ENCODE measurements at regions not wholly inside any gene's neighbourhood (a gene's known extent, or its start where the extent isn't known, plus 50 kb on each side); places are given as distances from the start of the nearest gene placed in this dataset.

GRCh38 chr10:11682851-11683250 lies 59.3 kb upstream of the ECHDC3 start:
- Histone ChIP-seq H3K9me3 (ENCODE audit: control insufficient read depth, low read length) (no peaks in the 10 kb centered on the region), H3K4me3 (ENCODE audit: insufficient read depth, low read depth, low read length, poor library complexity, severe bottlenecking) (no peak overlapping the region), H3K27ac (ENCODE audit: insufficient read depth, low read length, poor library complexity, severe bottlenecking) (no peak overlapping the region), H3K36me3 (ENCODE audit: control insufficient read depth, insufficient read depth, low read length) (no peaks in the 10 kb centered on the region), H3K4me1 (ENCODE audit: control insufficient read depth, insufficient read depth, low read length, poor library complexity, severe bottlenecking) (peaks cover 19% of the 10 kb centered on the region), H3K27me3 (replicated peaks; ENCODE audit: control insufficient read depth, insufficient read depth, low read length, poor library complexity, severe bottlenecking) (no peaks in the 10 kb centered on the region)
- no peak for DNase-seq

- Histone ChIP-seq H3K9me3 (ENCODE audit: control insufficient read depth, low read length) (no peaks in the 10 kb centered on the region), H3K36me3 (ENCODE audit: control insufficient read depth, insufficient read depth, low read length) (no peaks in the 10 kb centered on the region), H3K27me3 (replicated peaks; ENCODE audit: control insufficient read depth, insufficient read depth, low read length, poor library complexity, severe bottlenecking) (no peaks in the 10 kb centered on the region), H3K4me1 (ENCODE audit: control insufficient read depth, insufficient read depth, low read length, poor library complexity, severe bottlenecking) (peaks cover 19% of the 10 kb centered on the region), H3K4me3 (ENCODE audit: insufficient read depth, low read depth, low read length, poor library complexity, severe bottlenecking) (no peak overlapping the region), H3K27ac (ENCODE audit: insufficient read depth, low read length, poor library complexity, severe bottlenecking) (no peak overlapping the region)
- no peak for DNase-seq
These were observed 59.9 kb upstream of the ECHDC3 start for GRCh38 chr10:11682267-11682683.

- DNase-seq: no peak
- Histone ChIP-seq H3K27me3 (replicated peaks; ENCODE audit: control insufficient read depth, insufficient read depth, low read length, poor library complexity, severe bottlenecking) (no peaks in the 10 kb centered on the region), H3K4me3 (ENCODE audit: insufficient read depth, low read depth, low read length, poor library complexity, severe bottlenecking) (no peak overlapping the region), H3K27ac (ENCODE audit: insufficient read depth, low read length, poor library complexity, severe bottlenecking) (no peak overlapping the region), H3K9me3 (ENCODE audit: control insufficient read depth, low read length) (no peaks in the 10 kb centered on the region), H3K4me1 (ENCODE audit: control insufficient read depth, insufficient read depth, low read length, poor library complexity, severe bottlenecking) (peaks cover 17% of the 10 kb centered on the region), H3K36me3 (ENCODE audit: control insufficient read depth, insufficient read depth, low read length) (no peaks in the 10 kb centered on the region)
These were observed 61.7 kb upstream of the ECHDC3 start for GRCh38 chr10:11680496-11680895.

GRCh38 chr10:11679946-11680345 lies 62.2 kb upstream of the ECHDC3 start:
- Histone ChIP-seq H3K27me3 (replicated peaks; ENCODE audit: control insufficient read depth, insufficient read depth, low read length, poor library complexity, severe bottlenecking) (no peaks in the 10 kb centered on the region), H3K27ac (ENCODE audit: insufficient read depth, low read length, poor library complexity, severe bottlenecking) (no peak overlapping the region), H3K4me3 (ENCODE audit: insufficient read depth, low read depth, low read length, poor library complexity, severe bottlenecking) (no peak overlapping the region), H3K9me3 (ENCODE audit: control insufficient read depth, low read length) (no peaks in the 10 kb centered on the region), H3K36me3 (ENCODE audit: control insufficient read depth, insufficient read depth, low read length) (no peaks in the 10 kb centered on the region), H3K4me1 (ENCODE audit: control insufficient read depth, insufficient read depth, low read length, poor library complexity, severe bottlenecking) (peaks cover 12% of the 10 kb centered on the region)
- DNase-seq: no peak

GRCh38 chr10:11678074-11678793 lies 63.9 kb upstream of the ECHDC3 start:
- no peak for DNase-seq
- Histone ChIP-seq H3K9me3 (ENCODE audit: control insufficient read depth, low read length) (no peaks in the 10 kb centered on the region), H3K4me3 (ENCODE audit: insufficient read depth, low read depth, low read length, poor library complexity, severe bottlenecking) (no peak overlapping the region), H3K36me3 (ENCODE audit: control insufficient read depth, insufficient read depth, low read length) (no peaks in the 10 kb centered on the region), H3K4me1 (ENCODE audit: control insufficient read depth, insufficient read depth, low read length, poor library complexity, severe bottlenecking) (no peaks in the 10 kb centered on the region), H3K27me3 (replicated peaks; ENCODE audit: control insufficient read depth, insufficient read depth, low read length, poor library complexity, severe bottlenecking) (no peaks in the 10 kb centered on the region), H3K27ac (ENCODE audit: insufficient read depth, low read length, poor library complexity, severe bottlenecking) (no peak overlapping the region)

GRCh38 chr10:11677480-11677879 lies 64.7 kb upstream of the ECHDC3 start:
- Histone ChIP-seq H3K9me3 (ENCODE audit: control insufficient read depth, low read length) (no peaks in the 10 kb centered on the region), H3K4me1 (ENCODE audit: control insufficient read depth, insufficient read depth, low read length, poor library complexity, severe bottlenecking) (no peaks in the 10 kb centered on the region), H3K36me3 (ENCODE audit: control insufficient read depth, insufficient read depth, low read length) (no peaks in the 10 kb centered on the region), H3K4me3 (ENCODE audit: insufficient read depth, low read depth, low read length, poor library complexity, severe bottlenecking) (no peak overlapping the region), H3K27ac (ENCODE audit: insufficient read depth, low read length, poor library complexity, severe bottlenecking) (no peak overlapping the region), H3K27me3 (replicated peaks; ENCODE audit: control insufficient read depth, insufficient read depth, low read length, poor library complexity, severe bottlenecking) (no peaks in the 10 kb centered on the region)
- DNase-seq: no peak

GRCh38 chr10:11673346-11674280 lies 62.2 kb upstream of the USP6NL start:
- H3K4me3 ChIP-seq (ENCODE audit: insufficient read depth, low read depth, low read length, poor library complexity, severe bottlenecking): no peak overlapping the region
- H3K4me1 ChIP-seq (ENCODE audit: control insufficient read depth, insufficient read depth, low read length, poor library complexity, severe bottlenecking): no peaks in the 10 kb centered on the region
- no peaks in the 10 kb centered on the region for H3K27me3 ChIP-seq (replicated peaks; ENCODE audit: control insufficient read depth, insufficient read depth, low read length, poor library complexity, severe bottlenecking)
- no peaks in the 10 kb centered on the region for H3K36me3 ChIP-seq (ENCODE audit: control insufficient read depth, insufficient read depth, low read length)
- no peak for DNase-seq
- no peak overlapping the region for H3K27ac ChIP-seq (ENCODE audit: insufficient read depth, low read length, poor library complexity, severe bottlenecking)
- H3K9me3 ChIP-seq (ENCODE audit: control insufficient read depth, low read length): no peaks in the 10 kb centered on the region

GRCh38 chr10:11672836-11673235 lies 61.4 kb upstream of the USP6NL start:
- Histone ChIP-seq H3K4me1 (ENCODE audit: control insufficient read depth, insufficient read depth, low read length, poor library complexity, severe bottlenecking) (no peaks in the 10 kb centered on the region), H3K9me3 (ENCODE audit: control insufficient read depth, low read length) (no peaks in the 10 kb centered on the region), H3K36me3 (ENCODE audit: control insufficient read depth, insufficient read depth, low read length) (no peaks in the 10 kb centered on the region), H3K27ac (ENCODE audit: insufficient read depth, low read length, poor library complexity, severe bottlenecking) (no peak overlapping the region), H3K27me3 (replicated peaks; ENCODE audit: control insufficient read depth, insufficient read depth, low read length, poor library complexity, severe bottlenecking) (no peaks in the 10 kb centered on the region), H3K4me3 (ENCODE audit: insufficient read depth, low read depth, low read length, poor library complexity, severe bottlenecking) (no peak overlapping the region)
- DNase-seq: no peak

- Histone ChIP-seq H3K27me3 (replicated peaks; ENCODE audit: control insufficient read depth, insufficient read depth, low read length, poor library complexity, severe bottlenecking) (no peaks in the 10 kb centered on the region), H3K27ac (ENCODE audit: insufficient read depth, low read length, poor library complexity, severe bottlenecking) (no peak overlapping the region), H3K4me1 (ENCODE audit: control insufficient read depth, insufficient read depth, low read length, poor library complexity, severe bottlenecking) (no peaks in the 10 kb centered on the region), H3K36me3 (ENCODE audit: control insufficient read depth, insufficient read depth, low read length) (no peaks in the 10 kb centered on the region), H3K4me3 (ENCODE audit: insufficient read depth, low read depth, low read length, poor library complexity, severe bottlenecking) (no peak overlapping the region), H3K9me3 (ENCODE audit: control insufficient read depth, low read length) (no peaks in the 10 kb centered on the region)
- no peak for DNase-seq
These were observed 58.9 kb upstream of the USP6NL start for GRCh38 chr10:11670381-11670780.
